Central memory CD8-positive, alpha-beta T cell (primary cell): ENCODE measurements at regions not wholly inside any gene's neighbourhood (a gene's known extent, or its start where the extent isn't known, plus 50 kb on each side); places are given as distances from the start of the nearest gene placed in this dataset.

ENCODE experiments used
- ATAC-seq: fragments of 150-1000 bp; cut with Tn5 transposase; replicated peaks from 2 replicates; pipeline ENCODE4 v1.10.0; 2022; ENCODE audit warnings: mild to moderate bottlenecking, moderate FRiP score, moderate number of reproducible peaks; ENCODE audit not compliant: poor library complexity, severe bottlenecking; ENCODE audit errors: extremely low read depth
- DNase-seq, 2 donors: peaks; one replicate each; pipeline ENCODE4 v3.0.0; 2021; ENCODE audit warnings: low spot score in 2 of 2
- H3K27ac Mint-ChIP-seq: one replicate; pipeline ENCODE4 v1.8.0; 2022; ENCODE audit warnings: low read depth, mild to moderate bottlenecking, moderate library complexity, mixed read lengths
- H3K27me3 Mint-ChIP-seq: one replicate; pipeline ENCODE4 v1.8.0; 2022; ENCODE audit warnings: mixed read lengths
- H3K36me3 Mint-ChIP-seq: one replicate; pipeline ENCODE4 v1.8.0; 2022; ENCODE audit warnings: mild to moderate bottlenecking, moderate library complexity, mixed read lengths; ENCODE audit not compliant: insufficient read depth
- H3K4me1 Mint-ChIP-seq: one replicate; pipeline ENCODE4 v1.8.0; 2022; ENCODE audit warnings: mixed read lengths
- H3K4me3 Mint-ChIP-seq: one replicate; pipeline ENCODE4 v1.8.0; 2022; ENCODE audit warnings: mild to moderate bottlenecking, moderate library complexity, mixed read lengths
- H3K9me3 Mint-ChIP-seq: one replicate; pipeline ENCODE4 v1.8.0; 2022; ENCODE audit warnings: mixed read lengths

DNA sequence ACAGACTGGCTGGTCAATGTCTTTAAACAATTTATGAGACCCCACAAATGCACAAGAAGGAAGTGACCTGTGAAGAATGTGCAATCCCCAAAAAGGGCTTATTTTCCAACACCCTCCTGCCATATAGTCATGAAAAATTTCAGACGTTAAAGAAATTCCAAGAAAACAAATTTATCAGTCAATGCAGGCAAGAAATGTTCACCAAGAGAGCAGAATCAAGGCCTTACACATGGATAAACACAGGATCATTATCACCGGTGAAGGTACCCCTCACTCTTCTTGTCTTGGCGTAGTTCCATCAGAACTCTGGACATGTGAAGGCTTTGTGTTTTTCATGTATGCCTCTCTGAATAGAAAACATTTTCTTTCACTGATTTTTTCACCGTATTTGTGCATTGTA, 186.7 kb upstream of the GALNTL6 start:
- no peaks in the 10 kb centered on the region for H3K4me1 Mint-ChIP-seq
- H3K9me3 Mint-ChIP-seq: peaks cover 9% of the 10 kb centered on the region
- no peak for DNase-seq
- H3K36me3 Mint-ChIP-seq: peaks cover 1% of the 10 kb centered on the region
- no peak overlapping the region for H3K27ac Mint-ChIP-seq
- no peaks in the 10 kb centered on the region for H3K27me3 Mint-ChIP-seq
- ATAC-seq: no peak
- H3K4me3 Mint-ChIP-seq: no peak overlapping the region

DNA sequence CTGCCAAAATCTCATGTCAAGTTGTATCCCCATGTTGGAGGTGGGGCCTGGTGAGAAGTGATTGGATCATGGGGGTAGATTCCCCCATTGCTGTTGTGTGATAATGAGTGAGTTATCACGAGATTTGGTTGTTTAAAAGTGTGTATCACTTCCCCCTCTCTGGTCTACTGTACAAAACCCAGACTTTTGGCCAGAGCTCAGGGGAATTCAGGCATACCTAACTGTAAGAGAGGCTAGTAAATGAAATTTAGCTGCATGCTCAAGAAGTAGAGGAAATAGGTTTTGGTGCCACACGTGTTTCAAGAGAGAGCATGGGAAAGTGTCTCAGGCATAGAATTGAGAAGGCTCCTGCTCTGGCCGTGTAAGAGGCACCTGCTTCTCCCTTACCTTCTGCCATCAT, 190.5 kb upstream of the GALNTL6 start:
- Mint-ChIP-seq H3K36me3 (peaks cover 1% of the 10 kb centered on the region), H3K9me3 (peaks cover 5% of the 10 kb centered on the region), H3K27me3 (no peaks in the 10 kb centered on the region), H3K4me1 (no peaks in the 10 kb centered on the region), H3K27ac (no peak overlapping the region), H3K4me3 (no peak overlapping the region)
- DNase-seq (no peak), ATAC-seq (no peak)

GRCh38 chr4:171621646-171622045, 191.6 kb upstream of the GALNTL6 start:
- Mint-ChIP-seq H3K36me3 (peaks cover 1% of the 10 kb centered on the region), H3K4me1 (no peaks in the 10 kb centered on the region), H3K4me3 (no peak overlapping the region), H3K9me3 (peaks cover 5% of the 10 kb centered on the region), H3K27me3 (no peaks in the 10 kb centered on the region), H3K27ac (no peak overlapping the region)
- ATAC-seq: no peak
- no peak for DNase-seq

GRCh38 chr4:171612907-171613306, 200.3 kb upstream of the GALNTL6 start:
- Mint-ChIP-seq H3K27ac (no peak overlapping the region), H3K4me3 (no peak overlapping the region), H3K4me1 (no peaks in the 10 kb centered on the region), H3K9me3 (peaks cover 11% of the 10 kb centered on the region), H3K27me3 (no peaks in the 10 kb centered on the region), H3K36me3 (no peaks in the 10 kb centered on the region)
- ATAC-seq: no peak
- DNase-seq: no peak

DNA sequence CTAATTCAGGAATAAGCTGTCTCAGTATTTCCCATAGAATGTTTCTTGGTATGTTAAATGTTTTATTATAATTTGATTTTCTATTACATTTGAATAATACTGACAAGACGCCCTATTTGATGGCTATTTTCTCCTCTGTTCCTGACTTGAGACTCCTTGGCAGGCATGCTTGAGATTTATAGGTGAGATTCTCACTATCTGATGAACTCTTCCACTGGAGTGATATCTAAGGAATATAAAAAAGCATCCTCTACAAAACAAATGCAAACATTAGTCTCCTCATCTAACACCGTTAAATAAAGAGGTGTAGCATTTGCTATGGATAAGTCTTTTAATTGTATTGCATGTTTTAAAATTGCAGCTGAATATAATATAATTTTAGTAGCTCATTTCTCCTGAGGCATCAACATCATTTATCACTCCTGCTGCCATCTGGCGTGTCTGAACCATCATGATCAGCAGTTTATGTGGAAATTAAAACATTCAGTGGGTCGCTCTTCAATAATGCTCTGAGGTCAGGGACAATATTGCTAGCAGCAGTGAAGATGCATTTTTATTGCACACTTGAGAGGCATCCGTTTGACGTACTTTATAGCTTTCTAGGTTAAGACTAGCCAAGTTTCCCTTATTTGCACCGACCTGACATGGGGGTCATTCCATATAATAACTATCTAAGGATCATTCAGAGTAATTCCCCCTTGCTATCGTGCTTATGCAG, 210.4 kb upstream of the GALNTL6 start:
- DNase-seq (no peak), ATAC-seq (no peak)
- no peaks in the 10 kb centered on the region for H3K4me1 Mint-ChIP-seq
- H3K4me3 Mint-ChIP-seq: no peak overlapping the region
- peaks cover 6% of the 10 kb centered on the region for H3K9me3 Mint-ChIP-seq
- H3K27ac Mint-ChIP-seq: no peak overlapping the region
- H3K36me3 Mint-ChIP-seq: no peaks in the 10 kb centered on the region
- no peaks in the 10 kb centered on the region for H3K27me3 Mint-ChIP-seq

DNA sequence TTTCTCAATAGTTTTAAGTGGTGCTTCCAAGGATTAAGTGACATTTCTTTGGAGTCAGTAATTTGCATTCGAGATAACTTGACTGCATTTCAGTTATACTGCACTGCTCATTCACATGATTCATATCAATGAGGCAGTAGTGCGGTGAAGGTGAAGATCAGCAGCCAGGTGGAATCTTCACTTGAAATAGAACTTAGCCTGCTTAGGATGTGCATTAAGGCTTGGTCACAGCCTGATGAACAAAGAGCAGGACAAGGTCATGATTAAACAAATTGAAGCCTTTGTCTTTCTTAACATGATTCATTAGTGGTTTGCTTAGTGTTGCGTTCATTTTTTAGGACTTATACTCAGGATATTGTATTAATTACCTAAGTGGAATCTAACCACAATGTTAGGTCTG, 212.1 kb upstream of the GALNTL6 start:
- Mint-ChIP-seq H3K36me3 (no peaks in the 10 kb centered on the region), H3K9me3 (peaks cover 6% of the 10 kb centered on the region), H3K27me3 (no peaks in the 10 kb centered on the region), H3K4me1 (no peaks in the 10 kb centered on the region), H3K4me3 (no peak overlapping the region), H3K27ac (no peak overlapping the region)
- ATAC-seq: no peak
- DNase-seq: no peak

- Mint-ChIP-seq H3K36me3 (no peaks in the 10 kb centered on the region), H3K27me3 (no peaks in the 10 kb centered on the region), H3K27ac (no peak overlapping the region), H3K4me3 (no peak overlapping the region), H3K9me3 (peaks cover 6% of the 10 kb centered on the region), H3K4me1 (no peaks in the 10 kb centered on the region)
- ATAC-seq (no peak), DNase-seq (no peak)
Observed at GRCh38 chr4:171599628-171600027, 213.6 kb upstream of the GALNTL6 start.

DNA sequence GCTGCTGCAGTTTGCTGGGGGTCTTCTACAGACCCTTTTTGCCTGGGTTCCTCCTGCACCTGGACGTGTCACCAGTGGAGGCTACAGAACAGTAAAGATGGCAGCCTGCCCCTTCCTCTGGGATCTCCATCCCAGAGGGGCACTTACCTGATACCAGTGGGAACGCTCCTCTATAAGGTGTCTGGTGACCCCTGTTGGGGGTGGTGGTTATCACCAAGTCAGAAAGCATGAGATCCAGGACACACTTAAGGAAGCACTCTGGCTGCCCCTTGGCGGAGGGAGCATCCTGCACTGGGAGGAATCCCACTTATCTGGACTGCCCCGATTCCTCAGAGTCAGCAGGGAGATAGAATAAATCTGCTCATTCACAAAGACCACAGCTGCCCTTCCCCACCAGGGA, 218.9 kb upstream of the GALNTL6 start:
- Mint-ChIP-seq H3K4me3 (no peak overlapping the region), H3K36me3 (peaks cover 2% of the 10 kb centered on the region), H3K27ac (no peak overlapping the region), H3K27me3 (no peaks in the 10 kb centered on the region), H3K4me1 (no peaks in the 10 kb centered on the region), H3K9me3 (peaks cover 15% of the 10 kb centered on the region)
- DNase-seq: no peak
- no peak for ATAC-seq

- H3K9me3 Mint-ChIP-seq: peaks cover 15% of the 10 kb centered on the region
- DNase-seq (no peak), ATAC-seq (no peak)
- H3K27ac Mint-ChIP-seq: no peak overlapping the region
- no peak overlapping the region for H3K4me3 Mint-ChIP-seq
- H3K4me1 Mint-ChIP-seq: no peaks in the 10 kb centered on the region
- H3K27me3 Mint-ChIP-seq: no peaks in the 10 kb centered on the region
- peaks cover 2% of the 10 kb centered on the region for H3K36me3 Mint-ChIP-seq
Observed at GRCh38 chr4:171590716-171591115, 222.5 kb upstream of the GALNTL6 start.

DNA sequence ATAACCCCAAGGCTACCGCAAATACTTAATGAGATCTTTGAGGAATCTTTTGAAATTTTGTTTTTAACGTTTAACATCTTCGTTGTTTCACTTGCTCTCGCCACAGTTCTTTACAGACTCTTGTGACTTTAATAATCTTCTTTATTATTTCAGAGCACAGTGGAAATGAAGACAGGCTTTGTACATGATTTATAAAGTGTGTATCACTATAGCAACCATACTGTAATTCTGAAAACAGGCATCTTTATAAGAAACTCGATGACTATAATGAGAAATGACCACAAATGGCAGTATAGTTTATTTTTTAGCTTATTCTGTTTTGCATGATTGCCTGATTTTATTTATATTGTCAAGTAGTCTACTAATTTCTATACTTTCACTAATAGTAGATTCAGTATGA, 224.4 kb upstream of the GALNTL6 start:
- no peaks in the 10 kb centered on the region for H3K4me1 Mint-ChIP-seq
- no peaks in the 10 kb centered on the region for H3K36me3 Mint-ChIP-seq
- H3K9me3 Mint-ChIP-seq: peaks cover 15% of the 10 kb centered on the region
- H3K4me3 Mint-ChIP-seq: no peak overlapping the region
- DNase-seq (no peak), ATAC-seq (no peak)
- H3K27me3 Mint-ChIP-seq: no peaks in the 10 kb centered on the region
- H3K27ac Mint-ChIP-seq: no peak overlapping the region

- Mint-ChIP-seq H3K36me3 (no peaks in the 10 kb centered on the region), H3K9me3 (peaks cover 15% of the 10 kb centered on the region), H3K27ac (no peak overlapping the region), H3K4me3 (no peak overlapping the region), H3K27me3 (no peaks in the 10 kb centered on the region), H3K4me1 (no peaks in the 10 kb centered on the region)
- ATAC-seq (no peak), DNase-seq (no peak)
Observed at GRCh38 chr4:171588051-171588545, 225.1 kb upstream of the GALNTL6 start.

DNA sequence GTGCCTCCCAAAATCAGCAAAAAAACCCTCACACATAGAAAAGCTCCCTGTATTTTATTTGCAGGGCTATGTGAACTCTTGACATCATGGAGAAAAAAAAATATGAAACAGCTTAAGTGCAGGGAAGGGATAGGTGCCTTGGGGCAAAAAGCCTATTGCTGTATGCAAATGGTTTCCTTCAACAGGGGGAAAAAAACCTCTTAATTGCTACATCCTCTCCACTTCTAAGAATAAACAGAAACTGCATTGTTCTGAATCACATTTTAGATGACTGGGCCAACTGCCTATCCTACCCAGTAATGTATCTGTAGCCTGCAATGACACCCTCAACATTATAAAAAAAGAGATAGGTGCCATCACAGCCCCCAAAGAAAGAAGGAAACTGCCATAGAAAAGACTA, 229.4 kb upstream of the GALNTL6 start:
- ATAC-seq (no peak), DNase-seq (no peak)
- Mint-ChIP-seq H3K4me1 (no peaks in the 10 kb centered on the region), H3K27ac (no peak overlapping the region), H3K9me3 (no peaks in the 10 kb centered on the region), H3K36me3 (no peaks in the 10 kb centered on the region), H3K4me3 (no peak overlapping the region), H3K27me3 (no peaks in the 10 kb centered on the region)

GRCh38 chr4:171582961-171583581, 230.1 kb upstream of the GALNTL6 start:
- H3K36me3 Mint-ChIP-seq: no peaks in the 10 kb centered on the region
- no peak for DNase-seq
- no peak for ATAC-seq
- no peaks in the 10 kb centered on the region for H3K27me3 Mint-ChIP-seq
- H3K4me1 Mint-ChIP-seq: no peaks in the 10 kb centered on the region
- H3K27ac Mint-ChIP-seq: no peak overlapping the region
- H3K9me3 Mint-ChIP-seq: peaks cover 3% of the 10 kb centered on the region
- no peak overlapping the region for H3K4me3 Mint-ChIP-seq
